HCT116 (cell line): ENCODE measurements at regions not wholly inside any gene's neighbourhood (a gene's known extent, or its start where the extent isn't known, plus 50 kb on each side); places are given as distances from the start of the nearest gene placed in this dataset.

Experiments used
- ATAC-seq: fragments of 200-7000 bp; cut with Tn5 transposase; 2 replicates; pipeline ENCODE4 v1.9.1; 2020; ENCODE audit warnings: mild to moderate bottlenecking, moderate library complexity
- BruUV-seq: library from RNA; stranded (reverse); fragments of 400-500 nt; replicated peaks from 2 replicates; lab custom pipeline; 2021; lab: Mats Ljungman, UMichigan
- CTCF ChIA-PET: fragments of 300-600 bp; sonication (Branson Sonifier 250); formaldehyde crosslinking; loops from one replicate; lab custom pipeline; 2021; ENCODE audit warnings: antibody characterized with exemption; lab: Charles Lee
- POLR2A ChIA-PET: fragments of 300-600, 350-600 bp; sonication (Branson Sonifier 250); formaldehyde crosslinking; loops from one replicate; lab custom pipeline; 2021; ENCODE audit warnings: antibody characterized with exemption; lab: Charles Lee
- RAD21 ChIA-PET, 2 experiments: fragments of 300-600 bp; sonication (Branson Sonifier 250); formaldehyde crosslinking; loops; one replicate each; lab custom pipeline; 2023; ENCODE audit warnings: low total read pairs in 2 of 2; ENCODE audit not compliant: uncharacterized antibody in 2 of 2, unreplicated experiment in 2 of 2, low non-redundant PET in 1 of 2; lab: Charles Lee
- DNase-seq: peaks from one replicate; pipeline ENCODE4 v3.0.0-alpha.2; 2010; ENCODE audit warnings: low read depth, low spot score
- H2AFZ ChIP-seq: fragments of 200-600 bp; shearing (Covaris generic), sonication (generic); 2 replicates; pipeline ENCODE4 v1.6.1; 2017; ENCODE audit warnings: low read depth, mixed run types, mixed read lengths, antibody characterized with exemption, low read length; ENCODE audit not compliant: poor library complexity, severe bottlenecking
- H3K27ac ChIP-seq: 2 replicates; pipeline ENCODE4 v1.5.1; 2012; ENCODE audit warnings: low read depth, low read length
- H3K27me3 ChIP-seq: fragments of 200-600 bp; sonication (generic); 2 replicates; pipeline ENCODE4 v1.6.1; 2016; ENCODE audit warnings: mixed run types, low read length, mixed read lengths; ENCODE audit not compliant: insufficient read depth
- H3K36me3 ChIP-seq, 2 experiments: fragments of 200-500 bp in 1 of 2; fragments of 200-600 bp in 1 of 2; sonication (Bioruptor generic) in 1 of 2; sonication (generic) in 1 of 2; 2 replicates each; pipeline versions ENCODE4 v1.5.1 to v1.6.1; 2014 to 2016; ENCODE audit warnings: low read length in 2 of 2, inconsistent platforms in 1 of 2, mixed read lengths in 1 of 2, mixed run types in 1 of 2; ENCODE audit not compliant: insufficient read depth in 2 of 2, control insufficient read depth in 1 of 2
- H3K4me1 ChIP-seq, 2 experiments: fragments of 200-600 bp in 1 of 2; sonication (generic) in 1 of 2; 2 replicates each; pipeline versions ENCODE4 v1.5.1 to v1.6.1; 2012 to 2017; ENCODE audit warnings: low read length in 2 of 2, inconsistent platforms in 1 of 2, mild to moderate bottlenecking in 1 of 2, mixed read lengths in 1 of 2, mixed run types in 1 of 2, moderate library complexity in 1 of 2; ENCODE audit not compliant: insufficient read depth in 2 of 2, control insufficient read depth in 1 of 2
- H3K4me2 ChIP-seq: fragments of 200-600 bp; sonication (generic); 2 replicates; pipeline ENCODE4 v1.6.1; 2017; ENCODE audit warnings: mixed run types, low read length, mixed read lengths
- H3K4me3 ChIP-seq, 2 experiments: fragments of 200-600 bp in 1 of 2; sonication (generic) in 1 of 2; replicated peaks in 1 of 2; 2 replicates each; pipeline ENCODE4 v1.5.1; 2011 to 2016; ENCODE audit warnings: low read length in 2 of 2, control low read depth in 1 of 2, low read depth in 1 of 2, mild to moderate bottlenecking in 1 of 2, mixed read lengths in 1 of 2, mixed run types in 1 of 2
- H3K79me2 ChIP-seq: fragments of 200-600 bp; sonication (generic); 2 replicates; pipeline ENCODE4 v1.6.1; 2017; ENCODE audit warnings: mild to moderate bottlenecking, mixed run types, low read length, moderate library complexity, mixed read lengths; ENCODE audit not compliant: insufficient read depth
- H3K9ac ChIP-seq: fragments of 200-600 bp; sonication (generic); 2 replicates; pipeline ENCODE4 v1.6.1; 2016; ENCODE audit warnings: low read length, mixed read lengths
- H3K9me2 ChIP-seq: fragments of 200-600 bp; sonication (generic), shearing (Covaris generic); 2 replicates; pipeline ENCODE4 v1.6.1; 2017; ENCODE audit warnings: mixed run types, mild to moderate bottlenecking, moderate library complexity; ENCODE audit not compliant: insufficient read depth
- H3K9me3 ChIP-seq, 2 experiments: fragments of 200-500 bp in 1 of 2; fragments of 200-600 bp in 1 of 2; sonication (Bioruptor generic) in 1 of 2; sonication (generic) in 1 of 2; 2 replicates each; pipeline ENCODE4 v1.6.1; 2014 to 2017; ENCODE audit warnings: low read length in 2 of 2, mixed read lengths in 2 of 2, inconsistent platforms in 1 of 2, low read depth in 1 of 2, mild to moderate bottlenecking in 1 of 2, mixed run types in 1 of 2, moderate library complexity in 1 of 2; ENCODE audit not compliant: control insufficient read depth in 1 of 2, insufficient read depth in 1 of 2
- H4K20me1 ChIP-seq: fragments of 200-600 bp; sonication (generic), shearing (Covaris generic); 2 replicates; pipeline ENCODE4 v1.6.1; 2017; ENCODE audit warnings: mixed run types, mild to moderate bottlenecking, moderate library complexity; ENCODE audit not compliant: insufficient read depth
- CBX3 ChIP-seq: IDR thresholded peaks from 2 replicates; pipeline ENCODE4 v1.6.1; 2012; ENCODE audit warnings: low read depth
- CEBPB ChIP-seq: IDR thresholded peaks from 2 replicates; pipeline ENCODE4 v1.6.1; 2012; ENCODE audit warnings: low read depth
- ELF1 ChIP-seq: IDR thresholded peaks from 2 replicates; pipeline ENCODE4 v1.6.1; 2012; ENCODE audit warnings: low read depth, borderline replicate concordance
- EZH2 ChIP-seq: fragments of 200-600 bp; sonication (generic); IDR thresholded peaks from 2 replicates; pipeline ENCODE4 v1.6.1; 2017; ENCODE audit warnings: antibody characterized with exemption, mixed run types
- MAX ChIP-seq: IDR thresholded peaks from 2 replicates; pipeline ENCODE4 v1.6.1; 2012
- POLR2A ChIP-seq: IDR thresholded peaks from 2 replicates; pipeline ENCODE4 v1.7.0; 2011; ENCODE audit warnings: borderline replicate concordance; ENCODE audit not compliant: insufficient read depth, insufficient read length; ENCODE audit errors: extremely low read depth
- REST ChIP-seq: IDR thresholded peaks from 2 replicates; pipeline ENCODE4 v1.6.1; 2012; ENCODE audit warnings: low read depth
- SIN3A ChIP-seq: IDR thresholded peaks from 2 replicates; pipeline ENCODE4 v1.6.1; 2012; ENCODE audit warnings: low read depth
- SP1 ChIP-seq: IDR thresholded peaks from 2 replicates; pipeline ENCODE4 v1.6.1; 2012; ENCODE audit warnings: low read depth
- YY1 ChIP-seq: IDR thresholded peaks from 2 replicates; pipeline ENCODE4 v1.6.1; 2011; ENCODE audit warnings: low read length, low read depth, moderate library complexity, mild to moderate bottlenecking; ENCODE audit not compliant: insufficient replicate concordance; ENCODE audit errors: extremely low read depth
- ZBTB33 ChIP-seq: IDR thresholded peaks from 2 replicates; pipeline ENCODE4 v1.6.1; 2011; ENCODE audit warnings: mild to moderate bottlenecking, low read length, moderate library complexity; ENCODE audit not compliant: insufficient replicate concordance; ENCODE audit errors: extremely low read depth
- intact Hi-C: fragments of 100-400 bp; cut with micrococcal nuclease; formaldehyde crosslinking; loops from 2 replicates; pipeline ENCODE4 v1.10.0; 2022

GRCh38 chrX:96474029-96474740 lies 210.5 kb upstream of the DIAPH2 start:
- RAD21 ChIA-PET: no interaction called here
- ATAC-seq: no peak
- no peaks in the 10 kb centered on the region for H3K79me2 ChIP-seq
- no TSS peak for BruUV-seq
- TF ChIP-seq CBX3: no peak
- TF ChIP-seq SP1: no peak
- TF ChIP-seq SIN3A: no peak
- TF ChIP-seq ELF1: no peak
- no peak for TF ChIP-seq YY1
- TF ChIP-seq EZH2: no peak
- no peak for TF ChIP-seq MAX
- TF ChIP-seq POLR2A: no peak
- TF ChIP-seq ZBTB33: no peak
- TF ChIP-seq REST: no peak
- TF ChIP-seq CEBPB: no peak
- TF ChIP-seq, all 23 proteins: peak for 0
- intact Hi-C loops: no loop called here
- H2AFZ ChIP-seq: no peak overlapping the region
- H3K4me2 ChIP-seq: no peak overlapping the region
- CTCF ChIA-PET: no interaction called here
- no peak overlapping the region for H3K9ac ChIP-seq
- POLR2A ChIA-PET: no interaction called here
- no peaks in the 10 kb centered on the region for H3K36me3 ChIP-seq
- no peak overlapping the region for H3K27ac ChIP-seq
- no peak for DNase-seq
- no peaks in the 10 kb centered on the region for H3K27me3 ChIP-seq
- H4K20me1 ChIP-seq: no peaks in the 10 kb centered on the region
- no peak overlapping the region for H3K4me3 ChIP-seq
- H3K9me3 ChIP-seq: no peaks in the 10 kb centered on the region
- no peaks in the 10 kb centered on the region for H3K4me1 ChIP-seq
- H3K9me2 ChIP-seq: no peaks in the 10 kb centered on the region
